NCI-H226 (cell line): ENCODE measurements at regions not wholly inside any gene's neighbourhood (a gene's known extent, or its start where the extent isn't known, plus 50 kb on each side); places are given as distances from the start of the nearest gene placed in this dataset.
"Not testable (repeated sequence)": the region's sequence is repeated elsewhere in the genome, so short reads cannot be mapped to it uniquely, and the experiment has no call there.

Source experiments
- DNase-seq: peaks from one replicate; pipeline ENCODE4 v3.0.0-alpha.2; 2015

GRCh38 chr2:47651296-47651695, 80.5 kb upstream of the KCNK12 start:
- DNase-seq: no peak

- DNase-seq: no peak
Measured at GRCh38 chr2:47650001-47650535, 79.3 kb upstream of the KCNK12 start.

- no peak for DNase-seq
Measured at GRCh38 chr2:47645246-47645645, 74.5 kb upstream of the KCNK12 start.

GRCh38 chr2:47644351-47644750, 73.6 kb upstream of the KCNK12 start:
- DNase-seq: no peak

GRCh38 chr2:47641366-47641765, 70.6 kb upstream of the KCNK12 start:
- DNase-seq: no peak

GRCh38 chr2:47640356-47640755, 69.6 kb upstream of the KCNK12 start:
- DNase-seq: no peak

- no peak for DNase-seq
Measured at GRCh38 chr2:47639467-47639866, 68.7 kb upstream of the KCNK12 start.

GRCh38 chr2:47638430-47638829, 67.6 kb upstream of the KCNK12 start:
- no peak for DNase-seq

GRCh38 chr2:47636596-47637264, 65.9 kb upstream of the KCNK12 start:
- DNase-seq: no peak

GRCh38 chr2:47636176-47636575, 65.4 kb upstream of the KCNK12 start:
- no peak for DNase-seq

GRCh38 chr2:47632754-47633153, 62.0 kb upstream of the KCNK12 start:
- no peak for DNase-seq

GRCh38 chr2:47631792-47632398, 61.1 kb upstream of the KCNK12 start:
- peak; percentile 63 for DNase-seq

- peak; percentile 15 for DNase-seq
Measured at GRCh38 chr2:47631306-47631705, 60.5 kb upstream of the KCNK12 start.

- DNase-seq: no peak
Measured at GRCh38 chr2:47629501-47630460, 59.0 kb upstream of the KCNK12 start.

GRCh38 chr2:47628904-47629303, 58.1 kb upstream of the KCNK12 start:
- no peak for DNase-seq

GRCh38 chr2:47626664-47627063, 55.9 kb upstream of the KCNK12 start:
- no peak for DNase-seq

- DNase-seq: not testable (repeated sequence)
Measured at GRCh38 chr2:47623140-47623539, 52.4 kb upstream of the KCNK12 start.

- no peak for DNase-seq
Measured at GRCh38 chr2:47620770-47621437, 50.1 kb upstream of the KCNK12 start.
